DND-41 (cell line): ENCODE measurements at regions not wholly inside any gene's neighbourhood (a gene's known extent, or its start where the extent isn't known, plus 50 kb on each side); places are given as distances from the start of the nearest gene placed in this dataset.

Experiments
- CTCF ChIP-seq: IDR thresholded peaks from 2 replicates; pipeline ENCODE4 v1.5.1; 2012; ENCODE audit warnings: borderline replicate concordance, low read length, moderate library complexity, mild to moderate bottlenecking; ENCODE audit not compliant: poor library complexity, severe bottlenecking; ENCODE audit errors: extremely low read depth
- EZH2 ChIP-seq: IDR thresholded peaks from 3 replicates; pipeline ENCODE4 v1.6.1; 2012; ENCODE audit warnings: borderline replicate concordance, low read depth, mild to moderate bottlenecking, moderate library complexity, low read length, inconsistent platforms; ENCODE audit not compliant: severe bottlenecking

GRCh38 chr4:73341454-73341853, 62.6 kb upstream of the ALB start:
- peak; percentile 72 for TF ChIP-seq CTCF
- TF ChIP-seq EZH2 = no peak
